GM12872 (cell line): ENCODE measurements at regions not wholly inside any gene's neighbourhood (a gene's known extent, or its start where the extent isn't known, plus 50 kb on each side); places are given as distances from the start of the nearest gene placed in this dataset.

ENCODE experiments used
- CTCF ChIP-seq: IDR thresholded peaks from 3 replicates; pipeline ENCODE4 v1.5.1; 2011; ENCODE audit warnings: low read depth, mild to moderate bottlenecking, low read length, moderate library complexity; ENCODE audit not compliant: insufficient read depth

GRCh38 chr18:68445136-68445535 is 269.8 kb downstream of the TMX3 start:
- no peak for TF ChIP-seq CTCF

- no peak for TF ChIP-seq CTCF
Measured at GRCh38 chr18:68441241-68441640, 273.7 kb downstream of the TMX3 start.

GRCh38 chr18:68440433-68440832 is 274.5 kb downstream of the TMX3 start:
- no peak for TF ChIP-seq CTCF

GRCh38 chr18:68439642-68440041 is 275.3 kb downstream of the TMX3 start:
- TF ChIP-seq CTCF: no peak

- TF ChIP-seq CTCF: no peak
Measured at GRCh38 chr18:68438983-68439382, 275.9 kb downstream of the TMX3 start.

- TF ChIP-seq CTCF: no peak
Measured at GRCh38 chr18:68438536-68438935, 276.4 kb downstream of the TMX3 start.

GRCh38 chr18:68436485-68436884 is 278.4 kb downstream of the TMX3 start:
- TF ChIP-seq CTCF: no peak

GRCh38 chr18:68435581-68435980 is 279.3 kb downstream of the TMX3 start:
- TF ChIP-seq CTCF: no peak
